ENCODE measurements at regions not wholly inside any gene's neighbourhood (a gene's known extent, or its start where the extent isn't known, plus 50 kb on each side); places are given as distances from the start of the nearest gene placed in this dataset.

- FAIRE-seq, result no peak
- ATAC-seq, result no peak
- DNase-seq (ENCODE audit: extremely low read depth in 1 of 4, low spot score in 3 of 4), result no peak
- Histone ChIP-seq H3K4me3 (no peak overlapping the region), H3K27me3 (ENCODE audit: control insufficient read depth in 2 of 2, insufficient read depth in 2 of 2, low read length in 2 of 2) (no peaks in the 10 kb centered on the region), H2AFZ (ENCODE audit: low read depth, low read length) (no peak overlapping the region), H3K79me2 (ENCODE audit: control insufficient read depth, insufficient read depth, low read length) (no peaks in the 10 kb centered on the region), H3K9ac (ENCODE audit: insufficient read depth in 1 of 2, low read depth in 2 of 2, low read length in 2 of 2) (no peak overlapping the region), H3K4me2 (ENCODE audit: insufficient read depth, low read length) (no peak overlapping the region), H3K27ac (ENCODE audit: extremely low read depth, low read depth, low read length) (no peak overlapping the region), H3K36me3 (ENCODE audit: control insufficient read depth, insufficient read depth, low read length) (no peaks in the 10 kb centered on the region), H3K9me1 (ENCODE audit: control insufficient read depth, insufficient read depth, low read length) (no peaks in the 10 kb centered on the region), H4K20me1 (replicated peaks; ENCODE audit: control insufficient read depth, insufficient read depth, low read length) (no peaks in the 10 kb centered on the region), H3K9me3 (replicated peaks; ENCODE audit: control insufficient read depth, insufficient read depth, low read depth, low read length) (peaks cover 3% of the 10 kb centered on the region), H3K4me1 (replicated peaks in 1 of 2; ENCODE audit: control insufficient read depth in 2 of 2, insufficient read depth in 2 of 2, low read length in 2 of 2) (peaks cover 0 to 9% of the 10 kb centered on the region in 2 experiments; a peak in 3 of 5 replicates)
- CTCF ChIA-PET (ENCODE audit: low intra/inter-chr PET ratio), result no interaction called here
- BruUV-seq (replicated peaks), result no TSS peak
- in situ Hi-C loops (cut with MboI), result no loop called here
- intact Hi-C loops (cut with micrococcal nuclease), result loop anchor here (10.0 kb wide), 1 partner anchor 109 kb away; no protein-coding TSS in a partner anchor
- WGBS (ENCODE audit: insufficient coverage, low coverage, missing lambda C conversion rate), result 78% methylated on average over 4 of the region's 6 CpGs
- POLR2A ChIA-PET, result no interaction called here
- TF ChIP-seq, protein P1, sequence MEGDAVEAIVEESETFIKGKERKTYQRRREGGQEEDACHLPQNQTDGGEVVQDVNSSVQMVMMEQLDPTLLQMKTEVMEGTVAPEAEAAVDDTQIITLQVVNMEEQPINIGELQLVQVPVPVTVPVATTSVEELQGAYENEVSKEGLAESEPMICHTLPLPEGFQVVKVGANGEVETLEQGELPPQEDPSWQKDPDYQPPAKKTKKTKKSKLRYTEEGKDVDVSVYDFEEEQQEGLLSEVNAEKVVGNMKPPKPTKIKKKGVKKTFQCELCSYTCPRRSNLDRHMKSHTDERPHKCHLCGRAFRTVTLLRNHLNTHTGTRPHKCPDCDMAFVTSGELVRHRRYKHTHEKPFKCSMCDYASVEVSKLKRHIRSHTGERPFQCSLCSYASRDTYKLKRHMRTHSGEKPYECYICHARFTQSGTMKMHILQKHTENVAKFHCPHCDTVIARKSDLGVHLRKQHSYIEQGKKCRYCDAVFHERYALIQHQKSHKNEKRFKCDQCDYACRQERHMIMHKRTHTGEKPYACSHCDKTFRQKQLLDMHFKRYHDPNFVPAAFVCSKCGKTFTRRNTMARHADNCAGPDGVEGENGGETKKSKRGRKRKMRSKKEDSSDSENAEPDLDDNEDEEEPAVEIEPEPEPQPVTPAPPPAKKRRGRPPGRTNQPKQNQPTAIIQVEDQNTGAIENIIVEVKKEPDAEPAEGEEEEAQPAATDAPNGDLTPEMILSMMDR (IDR thresholded peaks at IDR 0.05 in 2 of 3, conservative IDR thresholded peaks at IDR 0.05 in 1 of 3; ENCODE audit: insufficient read depth in 2 of 3, low read depth in 1 of 3, low read length in 3 of 3), result no peak
- TF ChIP-seq PHF21A (IDR thresholded peaks at IDR 0.05; ENCODE audit: borderline replicate concordance, low read depth), result no peak
- TF ChIP-seq, protein P2, sequence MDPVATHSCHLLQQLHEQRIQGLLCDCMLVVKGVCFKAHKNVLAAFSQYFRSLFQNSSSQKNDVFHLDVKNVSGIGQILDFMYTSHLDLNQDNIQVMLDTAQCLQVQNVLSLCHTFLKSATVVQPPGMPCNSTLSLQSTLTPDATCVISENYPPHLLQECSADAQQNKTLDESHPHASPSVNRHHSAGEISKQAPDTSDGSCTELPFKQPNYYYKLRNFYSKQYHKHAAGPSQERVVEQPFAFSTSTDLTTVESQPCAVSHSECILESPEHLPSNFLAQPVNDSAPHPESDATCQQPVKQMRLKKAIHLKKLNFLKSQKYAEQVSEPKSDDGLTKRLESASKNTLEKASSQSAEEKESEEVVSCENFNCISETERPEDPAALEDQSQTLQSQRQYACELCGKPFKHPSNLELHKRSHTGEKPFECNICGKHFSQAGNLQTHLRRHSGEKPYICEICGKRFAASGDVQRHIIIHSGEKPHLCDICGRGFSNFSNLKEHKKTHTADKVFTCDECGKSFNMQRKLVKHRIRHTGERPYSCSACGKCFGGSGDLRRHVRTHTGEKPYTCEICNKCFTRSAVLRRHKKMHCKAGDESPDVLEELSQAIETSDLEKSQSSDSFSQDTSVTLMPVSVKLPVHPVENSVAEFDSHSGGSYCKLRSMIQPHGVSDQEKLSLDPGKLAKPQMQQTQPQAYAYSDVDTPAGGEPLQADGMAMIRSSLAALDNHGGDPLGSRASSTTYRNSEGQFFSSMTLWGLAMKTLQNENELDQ (CRISPR knock-in tag; IDR thresholded peaks at IDR 0.05; ENCODE audit: borderline replicate concordance), result no peak
- no peak for TF ChIP-seq HSF4 (CRISPR knock-in tag; IDR thresholded peaks at IDR 0.05; ENCODE audit: borderline replicate concordance)
- TF ChIP-seq ARID2 (IDR thresholded peaks at IDR 0.05), result no peak
- TF ChIP-seq RBM34 (IDR thresholded peaks at IDR 0.05; ENCODE audit: borderline replicate concordance, insufficient read depth, low read length), result no peak
- no peak for TF ChIP-seq AFF1 (IDR thresholded peaks at IDR 0.05; ENCODE audit: low read depth in 1 of 2, partially characterized antibody in 2 of 2)
- TF ChIP-seq SAP30 (IDR thresholded peaks at IDR 0.05; ENCODE audit: borderline replicate concordance, insufficient read depth, low read depth, low read length, poor library complexity, severe bottlenecking), result no peak
- TF ChIP-seq HMGXB4 (CRISPR knock-in tag; IDR thresholded peaks at IDR 0.05), result no peak
These were observed 178.0 kb upstream of the FN1 start for GRCh38 chr2:215613888-215614287.
